Stimulated activated CD4-positive, alpha-beta T cell treated with anti-CD3 and anti-CD28 coated beads, Interleukin-2, amount 100 ng/mL, for 4 hours (primary cell): ENCODE measurements at regions not wholly inside any gene's neighbourhood (a gene's known extent, or its start where the extent isn't known, plus 50 kb on each side); places are given as distances from the start of the nearest gene placed in this dataset.
"Not testable (repeated sequence)": the region's sequence is repeated elsewhere in the genome, so short reads cannot be mapped to it uniquely, and the experiment has no call there.

Experiments
- DNase-seq: peaks from one replicate; pipeline ENCODE4 v3.0.0-alpha.2; 2020; ENCODE audit warnings: low read depth

DNA sequence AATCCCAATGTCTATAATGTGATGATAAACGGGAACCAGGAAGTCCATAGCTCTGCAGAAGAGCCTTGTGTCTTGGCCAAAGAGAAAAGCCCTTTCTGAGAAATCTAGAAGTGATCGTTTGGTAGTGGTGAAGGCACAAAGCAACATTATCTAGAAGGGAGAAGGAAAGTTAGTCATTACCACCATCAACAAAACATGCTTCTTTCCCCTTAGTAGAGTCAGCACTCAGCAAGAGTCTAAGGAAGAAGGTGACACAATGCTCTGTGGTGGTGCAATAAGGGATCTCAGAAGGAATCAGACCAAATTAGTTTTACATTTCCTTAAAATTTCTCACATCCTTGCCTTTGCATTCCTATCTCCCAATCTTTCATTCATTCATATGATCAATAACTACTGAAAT is 134.4 kb upstream of the PRDX6 start:
- DNase-seq = no peak

GRCh38 chr1:173344034-173344743 is 132.9 kb upstream of the PRDX6 start:
- no peak for DNase-seq

DNA sequence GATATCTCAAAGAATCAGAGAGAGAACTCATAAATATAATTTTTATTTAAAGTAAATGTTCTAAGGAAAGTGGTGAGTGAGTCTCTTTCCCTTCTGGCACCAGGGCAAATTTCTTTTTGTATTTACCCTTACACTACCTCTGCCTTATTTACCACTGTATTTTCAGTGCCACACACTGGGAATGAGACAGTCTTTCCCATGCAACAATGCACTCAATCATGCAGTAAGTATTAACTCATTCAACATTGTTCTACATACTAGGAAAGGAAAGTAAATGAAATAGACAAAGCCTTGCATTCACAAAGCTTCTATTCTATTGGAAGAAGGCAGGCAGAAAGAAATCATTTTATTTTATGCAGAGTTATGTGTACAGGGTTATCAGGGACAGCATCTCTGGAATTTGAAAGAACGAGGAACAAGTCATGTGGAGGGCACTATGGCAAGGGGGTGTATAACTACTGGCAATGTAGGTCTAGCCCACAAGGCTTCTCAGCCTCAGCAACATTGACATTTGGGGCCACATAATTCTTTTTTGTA is 129.8 kb upstream of the PRDX6 start:
- DNase-seq = no peak

GRCh38 chr1:173352635-173353034 is 124.5 kb upstream of the PRDX6 start:
- not testable (repeated sequence) for DNase-seq

- no peak for DNase-seq
These were observed 123.8 kb upstream of the PRDX6 start for GRCh38 chr1:173353350-173353749.

- DNase-seq = no peak
These were observed 122.2 kb upstream of the PRDX6 start for GRCh38 chr1:173354937-173355280.

GRCh38 chr1:173355281-173356031 is 121.7 kb upstream of the PRDX6 start:
- DNase-seq = no peak

DNA sequence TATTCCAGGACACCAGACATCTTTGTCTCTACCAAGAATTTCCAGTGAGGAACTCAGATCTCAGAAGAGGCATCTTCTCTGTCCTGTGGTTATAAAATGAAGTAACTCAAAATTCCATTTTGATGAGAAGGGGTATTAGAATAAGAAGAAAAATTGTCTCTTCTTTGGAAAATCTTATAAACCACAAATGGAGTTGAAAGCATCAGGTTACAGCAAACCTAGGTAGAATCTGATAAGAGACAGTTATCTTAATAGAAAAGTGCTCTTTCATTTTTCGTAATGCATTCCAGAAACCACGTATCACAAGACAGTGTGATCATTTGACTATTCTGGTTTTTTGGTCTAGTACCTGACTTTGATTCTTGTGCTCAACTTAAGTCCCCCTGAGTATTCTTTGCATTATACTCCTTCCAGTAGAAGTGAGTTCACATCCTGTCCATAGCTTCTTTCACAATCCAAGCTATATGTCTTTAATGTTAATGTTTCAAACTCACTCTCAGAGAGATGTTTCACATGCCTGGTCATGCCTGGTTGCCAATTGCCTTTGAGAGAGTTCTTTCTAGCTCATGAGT is 120.9 kb upstream of the PRDX6 start:
- DNase-seq = no peak

DNA sequence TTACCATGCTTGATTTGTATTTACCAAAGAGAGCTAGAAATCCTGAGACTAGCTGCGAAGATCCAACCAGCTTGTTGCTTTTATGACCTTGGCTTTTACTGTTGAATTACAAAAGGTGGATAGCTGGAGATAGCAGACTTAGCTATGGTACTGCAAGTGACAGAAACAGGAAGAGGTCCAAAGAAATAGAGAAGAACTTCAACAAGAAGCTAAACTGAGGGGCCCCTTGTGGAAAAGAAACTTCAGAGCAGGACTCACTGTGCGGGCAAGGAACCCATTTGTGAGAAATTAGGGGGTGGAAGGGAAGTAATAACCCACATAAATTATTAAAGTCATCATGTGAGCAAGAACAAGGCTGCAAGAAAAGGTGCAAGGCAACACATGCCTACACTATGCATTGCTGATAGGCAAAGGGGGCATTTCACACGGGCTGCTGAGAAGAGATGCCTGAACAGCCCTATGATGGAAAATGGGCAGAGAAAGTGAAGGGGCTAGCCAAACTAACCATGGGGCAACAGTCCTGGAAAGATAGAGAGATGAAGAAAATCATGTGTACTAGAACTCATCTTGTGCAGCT is 116.6 kb upstream of the PRDX6 start:
- no peak for DNase-seq

GRCh38 chr1:173362543-173362942 is 114.6 kb upstream of the PRDX6 start:
- DNase-seq = no peak

DNA sequence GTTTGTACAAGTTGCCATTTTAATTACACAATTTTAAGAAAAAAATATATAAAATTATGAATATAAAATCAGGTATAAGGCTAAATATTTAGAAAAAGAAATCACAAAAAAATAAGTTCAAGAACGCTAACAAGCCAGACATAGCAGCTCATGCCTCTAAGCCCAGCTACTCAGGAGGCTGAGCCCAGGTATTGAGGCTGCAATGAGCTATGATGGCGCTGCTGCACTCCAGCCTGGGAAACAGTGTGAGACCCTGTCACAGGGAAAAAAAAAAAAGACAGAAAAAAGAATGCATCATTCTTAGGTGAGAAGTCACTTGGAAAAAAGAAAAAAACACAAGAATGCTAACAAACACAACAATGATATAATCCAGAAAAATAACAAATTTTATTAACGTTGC is 112.3 kb upstream of the PRDX6 start:
- no peak for DNase-seq

GRCh38 chr1:173365341-173365740 is 111.8 kb upstream of the PRDX6 start:
- DNase-seq = no peak

- DNase-seq = no peak
These were observed 110.0 kb upstream of the PRDX6 start for GRCh38 chr1:173367136-173367535.

DNA sequence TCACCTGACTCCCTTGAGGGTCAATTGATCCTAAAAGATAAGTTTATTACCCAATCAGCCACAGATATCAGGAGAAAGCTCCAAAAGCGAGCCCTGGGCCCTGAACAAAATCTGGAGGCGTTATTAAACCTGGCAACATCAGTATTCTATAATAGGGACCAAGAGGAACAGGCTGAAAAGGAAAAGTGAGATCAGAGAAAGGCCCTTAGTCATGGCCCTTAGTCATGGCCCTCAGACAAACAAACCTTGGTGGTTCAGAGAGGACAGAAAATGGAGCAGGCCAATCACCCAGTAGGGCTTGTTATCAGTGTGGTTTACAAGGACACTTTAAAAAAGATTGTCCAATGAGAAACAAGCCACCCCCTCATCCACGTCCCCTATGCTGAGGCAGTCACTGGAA is 106.5 kb upstream of the PRDX6 start:
- DNase-seq = not testable (repeated sequence)

GRCh38 chr1:173376065-173376464 is 101.1 kb upstream of the PRDX6 start:
- DNase-seq = not testable (repeated sequence)

DNA sequence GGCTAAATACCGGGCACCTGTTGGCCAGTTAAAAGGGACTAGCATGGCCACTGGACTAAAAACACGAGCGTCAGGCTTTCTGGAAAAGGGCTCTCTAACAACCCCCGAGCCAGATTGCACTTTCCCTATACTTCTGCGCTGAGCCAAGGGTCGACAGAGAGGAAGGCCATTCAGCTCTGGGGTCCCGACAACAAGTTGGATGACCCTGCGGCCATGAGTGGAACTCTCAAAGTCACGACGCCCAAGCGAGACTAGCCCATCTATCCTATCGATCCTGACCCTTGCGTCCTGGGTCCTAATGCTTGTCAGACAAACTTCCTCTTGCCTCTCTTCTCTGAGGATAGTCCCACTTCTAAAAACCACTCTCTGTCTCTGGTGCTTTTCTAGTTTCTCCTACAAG is 99.9 kb upstream of the PRDX6 start:
- DNase-seq = no peak

GRCh38 chr1:173383351-173383750 is 93.8 kb upstream of the PRDX6 start:
- no peak for DNase-seq

- no peak for DNase-seq
These were observed 88.8 kb upstream of the PRDX6 start for GRCh38 chr1:173388352-173388751.

DNA sequence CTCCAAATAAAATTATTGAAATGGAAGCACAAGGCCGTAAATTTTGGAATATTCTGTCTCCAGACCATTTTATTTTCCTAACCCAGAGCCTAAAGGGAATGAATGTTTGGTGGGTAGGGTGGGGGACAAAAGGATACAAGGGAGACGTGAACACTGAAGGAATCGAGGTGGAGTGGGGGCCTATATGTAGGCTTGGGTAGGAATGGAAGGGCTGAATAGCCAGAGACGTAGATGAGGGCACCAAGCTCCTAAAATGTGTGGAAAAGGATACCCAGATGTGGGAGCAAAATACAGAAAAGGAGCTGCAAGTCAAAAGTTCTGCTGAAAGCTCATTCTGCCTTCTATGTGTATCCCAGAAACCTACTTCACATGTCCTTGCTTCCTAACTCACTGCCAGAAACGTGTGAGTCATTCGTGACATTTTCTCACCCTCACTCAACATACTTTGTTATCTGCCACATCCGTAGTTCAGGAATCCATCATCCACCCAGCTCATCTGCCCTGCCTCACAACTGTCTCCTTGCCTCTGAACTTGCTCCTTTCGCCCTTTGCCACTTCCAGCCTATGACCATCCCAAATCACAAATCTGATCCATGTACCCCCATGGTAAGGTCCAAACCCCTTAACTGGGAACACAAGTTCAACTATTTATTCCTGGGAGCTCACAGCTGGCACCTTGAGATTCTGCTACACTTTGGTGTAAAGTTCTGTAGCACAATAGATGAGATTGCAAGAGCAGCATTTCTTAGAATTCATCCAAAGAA is 84.1 kb upstream of the PRDX6 start:
- no peak for DNase-seq

DNA sequence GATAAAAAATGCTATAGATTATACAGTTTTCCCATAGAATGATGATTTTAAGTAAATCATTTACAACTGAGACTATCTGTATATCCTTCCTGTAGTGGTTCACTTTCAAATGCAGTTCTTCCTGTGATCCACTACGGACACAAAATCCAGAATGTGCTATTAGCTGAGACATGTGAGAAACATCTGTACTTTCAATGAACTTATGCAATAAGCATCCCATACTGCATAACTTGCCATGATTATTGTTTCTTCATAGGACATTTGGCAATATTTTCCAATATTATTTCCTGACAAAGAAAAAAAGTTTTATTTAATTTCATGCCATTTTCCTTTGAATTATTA is 83.5 kb upstream of the PRDX6 start:
- no peak for DNase-seq

GRCh38 chr1:173394813-173395212 is 82.3 kb upstream of the PRDX6 start:
- not testable (repeated sequence) for DNase-seq

DNA sequence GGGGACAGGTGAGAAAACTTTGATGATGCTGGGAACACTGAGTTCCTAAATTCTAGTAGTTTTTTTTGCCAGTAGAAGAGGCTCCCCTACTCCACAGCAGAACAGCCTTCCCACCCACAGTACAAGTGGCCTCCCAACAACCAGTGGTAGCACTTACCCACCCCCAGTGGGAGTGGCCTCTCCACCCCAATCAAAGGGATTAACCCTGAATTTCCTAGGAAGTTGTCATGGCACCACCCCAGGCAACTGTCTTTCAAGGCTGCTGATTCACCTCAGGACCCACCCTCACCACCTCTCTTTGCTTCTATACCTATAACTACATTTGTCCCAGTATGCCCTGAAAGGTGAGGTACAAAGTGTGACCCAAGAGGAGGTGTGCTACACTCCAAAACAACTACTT is 81.4 kb upstream of the PRDX6 start:
- no peak for DNase-seq
